Tibial nerve (tissue), 4 donors: ENCODE measurements at regions not wholly inside any gene's neighbourhood (a gene's known extent, or its start where the extent isn't known, plus 50 kb on each side); places are given as distances from the start of the nearest gene placed in this dataset.

Experiments
- DNase-seq, 2 donors: peaks; one replicate each; pipeline ENCODE4 v3.0.0-alpha.2; 2019; ENCODE audit warnings: low spot score in 2 of 2
- H3K27ac ChIP-seq, 4 donors: fragments of 200-600 bp; sonication (generic) in 3 of 4; one replicate each; pipeline ENCODE4 v1.5.1; 2017 to 2019; ENCODE audit warnings: mild to moderate bottlenecking in 1 of 4
- H3K27me3 ChIP-seq, 2 donors: fragments of 200-600 bp; sonication (generic) in 1 of 2; one replicate each; pipeline versions ENCODE4 v1.5.1 to v1.6.0; 2017 to 2019
- H3K36me3 ChIP-seq, 3 donors: fragments of 200-600 bp; sonication (generic); one replicate each; pipeline ENCODE4 v1.5.1; 2018 to 2019
- H3K4me1 ChIP-seq, 4 donors: fragments of 200-600 bp; sonication (generic) in 3 of 4; one replicate each; pipeline ENCODE4 v1.5.1; 2017 to 2019
- H3K4me3 ChIP-seq, 4 donors: fragments of 200-600 bp; sonication (generic) in 3 of 4; one replicate each; pipeline ENCODE4 v1.5.1; 2017 to 2019; ENCODE audit warnings: mild to moderate bottlenecking in 1 of 4, moderate library complexity in 1 of 4
- H3K9me3 ChIP-seq, 4 donors: fragments of 200-600 bp; sonication (generic) in 3 of 4; one replicate each; pipeline ENCODE4 v1.5.1; 2017 to 2019
- CTCF ChIP-seq, 5 experiments: fragments of 200-600 bp in 3 of 5; fragments of 450-650 bp in 2 of 5; sonication (generic) in 3 of 5; IDR thresholded peaks; one replicate each; pipeline ENCODE4 v1.5.1; 2016 to 2019; ENCODE audit warnings: antibody characterized with exemption in 5 of 5, mild to moderate bottlenecking in 3 of 5, moderate library complexity in 2 of 5
- EP300 ChIP-seq, 2 donors: sonication (generic); formaldehyde crosslinking; IDR thresholded peaks; one replicate each; pipeline ENCODE4 v1.6.1; 2017; ENCODE audit warnings: antibody characterized with exemption in 2 of 2, mild to moderate bottlenecking in 1 of 2
- POLR2A ChIP-seq, 2 donors: fragments of 450-650 bp; IDR thresholded peaks; one replicate each; pipeline ENCODE4 v1.6.1; 2017; ENCODE audit warnings: antibody characterized with exemption in 2 of 2, mild to moderate bottlenecking in 2 of 2, moderate library complexity in 2 of 2
- WGBS, 2 donors: methylation state at CpG; one replicate each; pipeline ENCODE4 v1.1.5; 2018; 5-methylcytosine and 5-hydroxymethylcytosine counted together

GRCh38 chr3:102265720-102266119 lies 169.1 kb upstream of the ZPLD1 start:
- no peak for DNase-seq
- H3K27ac ChIP-seq, result no peak overlapping the region
- no peaks in the 10 kb centered on the region for H3K4me1 ChIP-seq
- no peak overlapping the region for H3K4me3 ChIP-seq
- H3K9me3 ChIP-seq, result no peaks in the 10 kb centered on the region
- H3K36me3 ChIP-seq, result no peaks in the 10 kb centered on the region
- TF ChIP-seq CTCF (IDR thresholded peaks at IDR 0.05) (no peak), POLR2A (IDR thresholded peaks at IDR 0.05) (no peak), EP300 (IDR thresholded peaks at IDR 0.05) (no peak)
- no peaks in the 10 kb centered on the region for H3K27me3 ChIP-seq
- WGBS, 2 donors, result 10 to 52% methylated on average over 3 of the region's 3 CpGs

DNA sequence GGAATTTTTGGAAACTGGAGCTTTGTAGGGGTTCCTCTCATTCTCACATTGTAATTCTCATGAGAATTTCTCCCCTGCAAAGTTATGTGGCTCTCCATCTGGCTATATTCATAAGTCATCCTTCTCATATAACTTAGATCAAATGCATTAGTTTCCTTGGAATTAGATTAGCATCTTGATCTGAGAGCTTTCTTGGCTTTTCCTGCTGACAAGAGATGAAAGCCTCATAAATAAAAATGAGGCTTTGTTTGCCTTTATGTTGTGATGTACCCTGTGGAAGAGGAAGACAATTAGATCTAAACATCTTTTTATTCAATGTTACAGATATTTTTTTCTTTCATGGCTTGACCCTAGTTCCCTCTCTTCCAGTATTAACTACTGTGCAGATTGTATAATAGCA lies 165.4 kb upstream of the ZPLD1 start:
- no peak for DNase-seq
- no peak overlapping the region for H3K27ac ChIP-seq
- H3K27me3 ChIP-seq, result no peaks in the 10 kb centered on the region
- no peaks in the 10 kb centered on the region for H3K4me1 ChIP-seq
- no peaks in the 10 kb centered on the region for H3K9me3 ChIP-seq
- H3K4me3 ChIP-seq, result no peak overlapping the region
- TF ChIP-seq CTCF (IDR thresholded peaks at IDR 0.05), result no peak
- TF ChIP-seq EP300 (IDR thresholded peaks at IDR 0.05), result no peak
- no peaks in the 10 kb centered on the region for H3K36me3 ChIP-seq

- TF ChIP-seq POLR2A (IDR thresholded peaks at IDR 0.05) (no peak), EP300 (IDR thresholded peaks at IDR 0.05) (no peak), CTCF (IDR thresholded peaks at IDR 0.05) (no peak)
- Histone ChIP-seq H3K4me1 (no peaks in the 10 kb centered on the region), H3K27me3 (no peaks in the 10 kb centered on the region)
Observed at GRCh38 chr3:102290241-102290640, 144.6 kb upstream of the ZPLD1 start.

GRCh38 chr3:102295756-102296155 lies 139.1 kb upstream of the ZPLD1 start:
- DNase-seq, result no peak
- no peaks in the 10 kb centered on the region for H3K9me3 ChIP-seq
- TF ChIP-seq CTCF (IDR thresholded peaks at IDR 0.05) (no peak), POLR2A (IDR thresholded peaks at IDR 0.05) (no peak), EP300 (IDR thresholded peaks at IDR 0.05) (no peak)
- no peak overlapping the region for H3K4me3 ChIP-seq
- H3K27me3 ChIP-seq, result no peaks in the 10 kb centered on the region
- no peaks in the 10 kb centered on the region for H3K4me1 ChIP-seq
- no peaks in the 10 kb centered on the region for H3K36me3 ChIP-seq
- H3K27ac ChIP-seq, result no peak overlapping the region

More at GRCh38 chr3:102290241-102290640, 144.6 kb upstream of the ZPLD1 start:
- no peak overlapping the region for H3K27ac ChIP-seq
- no peaks in the 10 kb centered on the region for H3K36me3 ChIP-seq
- peaks cover 0 to 16% (median 0%) of the 10 kb centered on the region in 4 donors for H3K9me3 ChIP-seq
- DNase-seq, result no peak
- no peak overlapping the region for H3K4me3 ChIP-seq

GRCh38 chr3:102297072-102297658 lies 137.7 kb upstream of the ZPLD1 start:
- Histone ChIP-seq H3K4me1 (no peaks in the 10 kb centered on the region), H3K27ac (no peak overlapping the region), H3K9me3 (no peaks in the 10 kb centered on the region), H3K36me3 (no peaks in the 10 kb centered on the region), H3K27me3 (no peaks in the 10 kb centered on the region), H3K4me3 (no peak overlapping the region)
- TF ChIP-seq EP300 (IDR thresholded peaks at IDR 0.05), result no peak
- TF ChIP-seq POLR2A (IDR thresholded peaks at IDR 0.05), result no peak
- no peak for TF ChIP-seq CTCF (IDR thresholded peaks at IDR 0.05)
- 41 to 68% methylated on average over 3 of the region's 3 CpGs for WGBS, 2 donors
- DNase-seq, result no peak
